H1 (cell line): ENCODE measurements at regions not wholly inside any gene's neighbourhood (a gene's known extent, or its start where the extent isn't known, plus 50 kb on each side); places are given as distances from the start of the nearest gene placed in this dataset.

Source experiments
- BRCA1 ChIP-seq: IDR thresholded peaks from 2 replicates; pipeline ENCODE4 v1.6.1; 2012; ENCODE audit warnings: low read depth, low read length, improper control_type of control experiment
- CHD1 ChIP-seq: IDR thresholded peaks from 2 replicates; pipeline ENCODE4 v1.6.1; 2012; ENCODE audit warnings: low read depth, low read length, improper control_type of control experiment
- CHD2 ChIP-seq: IDR thresholded peaks from 2 replicates; pipeline ENCODE4 v1.6.1; 2012; ENCODE audit warnings: low read length, improper control_type of control experiment
- HDAC6 ChIP-seq: IDR thresholded peaks from one replicate; pipeline ENCODE4 v1.7.1; 2012; ENCODE audit warnings: low read depth, mild to moderate bottlenecking, inconsistent platforms, low read length, moderate library complexity
- KDM1A ChIP-seq: fragments of 200-600, 300-600 bp; sonication (generic); IDR thresholded peaks from 2 replicates; pipeline ENCODE4 v1.7.1; 2016; ENCODE audit warnings: mild to moderate bottlenecking, low read length, borderline replicate concordance
- POLR2A ChIP-seq, 2 experiments: IDR thresholded peaks; 1 replicate in 1 of 2; 2 replicates in 1 of 2; pipeline ENCODE4 v1.6.1; 2011; ENCODE audit warnings: low read depth in 2 of 2, low read length in 2 of 2, mild to moderate bottlenecking in 2 of 2; ENCODE audit errors: control extremely low read depth in 1 of 2
- RAD21 ChIP-seq, 2 experiments: IDR thresholded peaks in 1 of 2; conservative IDR thresholded peaks in 1 of 2; 2 replicates each; pipeline ENCODE4 v1.6.1; 2011; ENCODE audit warnings: low read depth in 2 of 2, low read length in 2 of 2, improper control_type of control experiment in 1 of 2, inconsistent platforms in 1 of 2, mild to moderate bottlenecking in 1 of 2, moderate library complexity in 1 of 2
- RXRA ChIP-seq: IDR thresholded peaks from 2 replicates; pipeline ENCODE4 v1.6.1; 2011; ENCODE audit warnings: low read depth, mild to moderate bottlenecking, low read length, moderate library complexity; ENCODE audit not compliant: insufficient read depth
- SIN3A ChIP-seq, 2 experiments: IDR thresholded peaks in 1 of 2; conservative IDR thresholded peaks in 1 of 2; 2 replicates each; pipeline ENCODE4 v1.6.1; 2011 to 2012; ENCODE audit warnings: low read length in 2 of 2, improper control_type of control experiment in 1 of 2, low read depth in 1 of 2, mild to moderate bottlenecking in 1 of 2
- SP4 ChIP-seq: IDR thresholded peaks from 2 replicates; pipeline ENCODE4 v1.6.1; 2012; ENCODE audit warnings: low read length, inconsistent platforms
- TF ChIP-seq, protein P1 (sequence below): fragments of 300-600 bp; sonication (generic); IDR thresholded peaks from 2 replicates; pipeline ENCODE4 v1.7.1; 2012; ENCODE audit warnings: low read length, moderate library complexity, mild to moderate bottlenecking, inconsistent platforms; ENCODE audit not compliant: insufficient replicate concordance

DNA sequence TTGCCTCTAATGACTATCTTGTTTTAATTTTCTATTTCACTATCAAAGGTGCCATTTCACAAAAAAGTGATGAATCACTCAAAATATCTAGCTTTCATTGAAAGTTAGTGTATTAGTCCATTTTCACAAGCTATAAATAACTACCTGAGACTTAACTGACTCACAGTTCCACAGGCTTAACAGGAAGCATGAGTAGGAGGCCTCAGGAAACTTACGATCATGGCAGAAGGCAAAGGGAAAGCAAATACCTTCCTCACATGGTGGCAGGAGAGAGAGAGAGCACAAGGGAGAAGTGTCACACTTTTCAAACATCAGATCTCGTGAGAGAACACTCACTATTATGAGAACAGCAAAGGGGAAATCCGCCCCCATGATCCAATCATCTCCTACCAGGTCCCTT, 1220.4 kb upstream of the ZEB2 start (continued):
- TF ChIP-seq, protein P1, sequence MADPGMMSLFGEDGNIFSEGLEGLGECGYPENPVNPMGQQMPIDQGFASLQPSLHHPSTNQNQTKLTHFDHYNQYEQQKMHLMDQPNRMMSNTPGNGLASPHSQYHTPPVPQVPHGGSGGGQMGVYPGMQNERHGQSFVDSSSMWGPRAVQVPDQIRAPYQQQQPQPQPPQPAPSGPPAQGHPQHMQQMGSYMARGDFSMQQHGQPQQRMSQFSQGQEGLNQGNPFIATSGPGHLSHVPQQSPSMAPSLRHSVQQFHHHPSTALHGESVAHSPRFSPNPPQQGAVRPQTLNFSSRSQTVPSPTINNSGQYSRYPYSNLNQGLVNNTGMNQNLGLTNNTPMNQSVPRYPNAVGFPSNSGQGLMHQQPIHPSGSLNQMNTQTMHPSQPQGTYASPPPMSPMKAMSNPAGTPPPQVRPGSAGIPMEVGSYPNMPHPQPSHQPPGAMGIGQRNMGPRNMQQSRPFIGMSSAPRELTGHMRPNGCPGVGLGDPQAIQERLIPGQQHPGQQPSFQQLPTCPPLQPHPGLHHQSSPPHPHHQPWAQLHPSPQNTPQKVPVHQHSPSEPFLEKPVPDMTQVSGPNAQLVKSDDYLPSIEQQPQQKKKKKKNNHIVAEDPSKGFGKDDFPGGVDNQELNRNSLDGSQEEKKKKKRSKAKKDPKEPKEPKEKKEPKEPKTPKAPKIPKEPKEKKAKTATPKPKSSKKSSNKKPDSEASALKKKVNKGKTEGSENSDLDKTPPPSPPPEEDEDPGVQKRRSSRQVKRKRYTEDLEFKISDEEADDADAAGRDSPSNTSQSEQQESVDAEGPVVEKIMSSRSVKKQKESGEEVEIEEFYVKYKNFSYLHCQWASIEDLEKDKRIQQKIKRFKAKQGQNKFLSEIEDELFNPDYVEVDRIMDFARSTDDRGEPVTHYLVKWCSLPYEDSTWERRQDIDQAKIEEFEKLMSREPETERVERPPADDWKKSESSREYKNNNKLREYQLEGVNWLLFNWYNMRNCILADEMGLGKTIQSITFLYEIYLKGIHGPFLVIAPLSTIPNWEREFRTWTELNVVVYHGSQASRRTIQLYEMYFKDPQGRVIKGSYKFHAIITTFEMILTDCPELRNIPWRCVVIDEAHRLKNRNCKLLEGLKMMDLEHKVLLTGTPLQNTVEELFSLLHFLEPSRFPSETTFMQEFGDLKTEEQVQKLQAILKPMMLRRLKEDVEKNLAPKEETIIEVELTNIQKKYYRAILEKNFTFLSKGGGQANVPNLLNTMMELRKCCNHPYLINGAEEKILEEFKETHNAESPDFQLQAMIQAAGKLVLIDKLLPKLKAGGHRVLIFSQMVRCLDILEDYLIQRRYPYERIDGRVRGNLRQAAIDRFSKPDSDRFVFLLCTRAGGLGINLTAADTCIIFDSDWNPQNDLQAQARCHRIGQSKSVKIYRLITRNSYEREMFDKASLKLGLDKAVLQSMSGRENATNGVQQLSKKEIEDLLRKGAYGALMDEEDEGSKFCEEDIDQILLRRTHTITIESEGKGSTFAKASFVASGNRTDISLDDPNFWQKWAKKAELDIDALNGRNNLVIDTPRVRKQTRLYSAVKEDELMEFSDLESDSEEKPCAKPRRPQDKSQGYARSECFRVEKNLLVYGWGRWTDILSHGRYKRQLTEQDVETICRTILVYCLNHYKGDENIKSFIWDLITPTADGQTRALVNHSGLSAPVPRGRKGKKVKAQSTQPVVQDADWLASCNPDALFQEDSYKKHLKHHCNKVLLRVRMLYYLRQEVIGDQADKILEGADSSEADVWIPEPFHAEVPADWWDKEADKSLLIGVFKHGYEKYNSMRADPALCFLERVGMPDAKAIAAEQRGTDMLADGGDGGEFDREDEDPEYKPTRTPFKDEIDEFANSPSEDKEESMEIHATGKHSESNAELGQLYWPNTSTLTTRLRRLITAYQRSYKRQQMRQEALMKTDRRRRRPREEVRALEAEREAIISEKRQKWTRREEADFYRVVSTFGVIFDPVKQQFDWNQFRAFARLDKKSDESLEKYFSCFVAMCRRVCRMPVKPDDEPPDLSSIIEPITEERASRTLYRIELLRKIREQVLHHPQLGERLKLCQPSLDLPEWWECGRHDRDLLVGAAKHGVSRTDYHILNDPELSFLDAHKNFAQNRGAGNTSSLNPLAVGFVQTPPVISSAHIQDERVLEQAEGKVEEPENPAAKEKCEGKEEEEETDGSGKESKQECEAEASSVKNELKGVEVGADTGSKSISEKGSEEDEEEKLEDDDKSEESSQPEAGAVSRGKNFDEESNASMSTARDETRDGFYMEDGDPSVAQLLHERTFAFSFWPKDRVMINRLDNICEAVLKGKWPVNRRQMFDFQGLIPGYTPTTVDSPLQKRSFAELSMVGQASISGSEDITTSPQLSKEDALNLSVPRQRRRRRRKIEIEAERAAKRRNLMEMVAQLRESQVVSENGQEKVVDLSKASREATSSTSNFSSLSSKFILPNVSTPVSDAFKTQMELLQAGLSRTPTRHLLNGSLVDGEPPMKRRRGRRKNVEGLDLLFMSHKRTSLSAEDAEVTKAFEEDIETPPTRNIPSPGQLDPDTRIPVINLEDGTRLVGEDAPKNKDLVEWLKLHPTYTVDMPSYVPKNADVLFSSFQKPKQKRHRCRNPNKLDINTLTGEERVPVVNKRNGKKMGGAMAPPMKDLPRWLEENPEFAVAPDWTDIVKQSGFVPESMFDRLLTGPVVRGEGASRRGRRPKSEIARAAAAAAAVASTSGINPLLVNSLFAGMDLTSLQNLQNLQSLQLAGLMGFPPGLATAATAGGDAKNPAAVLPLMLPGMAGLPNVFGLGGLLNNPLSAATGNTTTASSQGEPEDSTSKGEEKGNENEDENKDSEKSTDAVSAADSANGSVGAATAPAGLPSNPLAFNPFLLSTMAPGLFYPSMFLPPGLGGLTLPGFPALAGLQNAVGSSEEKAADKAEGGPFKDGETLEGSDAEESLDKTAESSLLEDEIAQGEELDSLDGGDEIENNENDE = no peak
- TF ChIP-seq CHD1 = no peak
- no peak for TF ChIP-seq POLR2A (IDR thresholded peaks at IDR 0.05; ENCODE audit: control extremely low read depth in 1 of 2, low read depth in 2 of 2, low read length in 2 of 2)
- TF ChIP-seq CHD2 = no peak
- TF ChIP-seq RXRA = no peak
- no peak for TF ChIP-seq SP4
- TF ChIP-seq KDM1A = no peak
- TF ChIP-seq RAD21 (IDR thresholded peaks at IDR 0.05 in 1 of 2, conservative IDR thresholded peaks at IDR 0.05 in 1 of 2; ENCODE audit: low read depth in 2 of 2, low read length in 2 of 2) = no peak
- no peak for TF ChIP-seq HDAC6
- TF ChIP-seq SIN3A (conservative IDR thresholded peaks at IDR 0.05 in 1 of 2, IDR thresholded peaks at IDR 0.05 in 1 of 2; ENCODE audit: low read depth in 1 of 2, low read length in 2 of 2) = no peak
- TF ChIP-seq BRCA1 = no peak
